MCF 10A (cell line): ENCODE measurements at regions not wholly inside any gene's neighbourhood (a gene's known extent, or its start where the extent isn't known, plus 50 kb on each side); places are given as distances from the start of the nearest gene placed in this dataset.

Experiments
- BruUV-seq: library from RNA; stranded (reverse); fragments of 400-500 nt; replicated peaks from 2 replicates; lab custom pipeline; 2021; lab: Mats Ljungman, UMichigan
- CTCF ChIA-PET: fragments of 300-600 bp; sonication (Branson Sonifier 250); formaldehyde crosslinking; extraction: SDS; loops from one replicate; lab custom pipeline; 2021; ENCODE audit warnings: antibody characterized with exemption, inconsistent platforms; lab: Yijun Ruan, JAX
- POLR2A ChIA-PET: fragments of 300-600, 350-650 bp; sonication (Branson Sonifier 250); formaldehyde crosslinking; extraction: SDS; loops from one replicate; lab custom pipeline; 2020; ENCODE audit warnings: antibody characterized with exemption, inconsistent platforms; lab: Yijun Ruan, JAX
- DNase-seq: peaks from one replicate; pipeline ENCODE4 v3.0.0-alpha.2; 2018; ENCODE audit not compliant: unreplicated experiment
- H3K27ac Mint-ChIP-seq: one replicate; pipeline ENCODE4 v1.8.0; 2022; ENCODE audit warnings: mild to moderate bottlenecking, low read depth, mixed read lengths; ENCODE audit not compliant: unreplicated experiment
- H3K27me3 Mint-ChIP-seq: one replicate; pipeline ENCODE4 v1.8.0; 2022; ENCODE audit warnings: mixed read lengths; ENCODE audit not compliant: insufficient read depth, unreplicated experiment
- H3K36me3 Mint-ChIP-seq: one replicate; pipeline ENCODE4 v1.8.0; 2022; ENCODE audit warnings: mild to moderate bottlenecking, moderate library complexity, mixed read lengths; ENCODE audit not compliant: insufficient read depth, unreplicated experiment
- H3K4me1 Mint-ChIP-seq: one replicate; pipeline ENCODE4 v1.8.0; 2022; ENCODE audit warnings: mixed read lengths; ENCODE audit not compliant: insufficient read depth, unreplicated experiment
- H3K4me3 Mint-ChIP-seq: one replicate; pipeline ENCODE4 v1.8.0; 2022; ENCODE audit warnings: mild to moderate bottlenecking, moderate library complexity, mixed read lengths; ENCODE audit not compliant: unreplicated experiment
- H3K9me3 Mint-ChIP-seq: one replicate; pipeline ENCODE4 v1.8.0; 2022; ENCODE audit warnings: mixed read lengths; ENCODE audit not compliant: unreplicated experiment
- CTCF ChIP-seq: fragments of 200-600 bp; IDR thresholded peaks from one replicate; pipeline ENCODE4 v1.8.0; 2022; ENCODE audit warnings: antibody characterized with exemption, mild to moderate bottlenecking; ENCODE audit not compliant: unreplicated experiment
- intact Hi-C: fragments of 100-400 bp; cut with micrococcal nuclease; formaldehyde crosslinking; loops from 2 replicates; pipeline ENCODE4 v1.14.1; 2022

DNA sequence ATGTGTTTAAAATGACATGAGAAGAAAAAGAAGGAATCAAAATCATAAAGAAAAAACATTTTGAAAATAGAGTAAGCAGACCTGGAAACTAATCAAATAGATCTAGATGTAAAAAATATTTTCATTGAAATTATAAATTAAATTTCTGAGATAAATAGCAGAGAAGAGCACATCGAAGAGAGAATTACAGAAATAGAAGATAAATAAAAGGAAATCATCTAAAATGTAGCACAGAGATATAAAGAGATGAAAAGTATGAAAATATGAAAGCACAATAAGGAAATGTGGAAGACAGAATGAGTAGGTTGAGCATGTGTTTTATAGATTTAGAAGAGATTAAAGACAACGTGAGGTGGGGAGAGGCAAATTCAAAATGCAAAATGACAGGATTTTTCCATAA is 130.9 kb upstream of the SEC14L1 start:
- no peak overlapping the region for H3K27ac Mint-ChIP-seq
- ChIA-PET POLR2A (no interaction called here), CTCF (interaction anchor here (0.9 to 4.1 kb wide), 3 partner anchors 47 to 142 kb away, joined by 3 to 18 read pairs (median 7); partner anchors contain the start of gene MGAT5B)
- TF ChIP-seq CTCF, result no peak
- H3K27me3 Mint-ChIP-seq, result peaks cover 64% of the 10 kb centered on the region
- H3K36me3 Mint-ChIP-seq, result no peaks in the 10 kb centered on the region
- peaks cover 8% of the 10 kb centered on the region for H3K9me3 Mint-ChIP-seq
- no TSS peak for BruUV-seq
- no peak for DNase-seq
- H3K4me3 Mint-ChIP-seq, result no peak overlapping the region
- no peaks in the 10 kb centered on the region for H3K4me1 Mint-ChIP-seq
- intact Hi-C loops, result no loop called here

DNA sequence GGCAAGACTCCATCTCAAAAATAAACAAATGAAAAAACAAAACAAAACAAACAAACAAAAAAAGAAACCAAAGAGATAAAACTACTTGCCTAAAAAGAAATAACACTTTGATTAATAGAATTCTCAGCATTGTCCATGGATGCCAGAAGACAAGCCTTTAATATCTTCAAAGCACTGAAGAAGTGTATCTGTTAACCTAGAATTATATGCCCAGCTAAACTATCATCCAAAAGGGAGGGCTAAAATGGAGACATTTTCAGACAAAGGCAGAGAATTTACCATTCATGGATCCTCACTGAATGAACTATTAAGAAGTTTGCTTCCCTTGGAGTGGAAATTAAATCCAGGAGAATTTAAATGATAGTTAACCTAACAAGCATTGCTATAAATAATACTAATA is 130.1 kb upstream of the SEC14L1 start:
- CTCF ChIA-PET, result interaction anchor here (0.9 to 4.1 kb wide), 5 partner anchors 13 to 486 kb away, joined by 3 to 25 read pairs (median 9); partner anchors contain the start of gene MGAT5B
- no TSS peak for BruUV-seq
- POLR2A ChIA-PET, result no interaction called here

GRCh38 chr17:77011173-77012011 is 129.4 kb upstream of the SEC14L1 start:
- no TSS peak for BruUV-seq
- Mint-ChIP-seq H3K4me1 (no peaks in the 10 kb centered on the region), H3K36me3 (no peaks in the 10 kb centered on the region), H3K27ac (no peak overlapping the region), H3K4me3 (no peak overlapping the region), H3K9me3 (peaks cover 8% of the 10 kb centered on the region), H3K27me3 (peaks cover 56% of the 10 kb centered on the region)
- peak; percentile 51 for TF ChIP-seq CTCF
- POLR2A ChIA-PET, result no interaction called here
- peak; percentile 54 for DNase-seq
- CTCF ChIA-PET, result interaction anchor here (0.6 to 4.1 kb wide), 14 partner anchors 9 to 793 kb away, joined by 3 to 25 read pairs (median 5); no protein-coding TSS in a partner anchor
- intact Hi-C loops, result loop anchor here (1.0 kb wide), 2 partner anchors 45 to 55 kb away; no protein-coding TSS in a partner anchor

More for the DNA sequence above, 130.1 kb upstream of the SEC14L1 start:
- peaks cover 63% of the 10 kb centered on the region for H3K27me3 Mint-ChIP-seq
- DNase-seq, result no peak
- intact Hi-C loops, result loop anchor here (1.0 kb wide), 2 partner anchors 46 to 56 kb away; no protein-coding TSS in a partner anchor
- no peaks in the 10 kb centered on the region for H3K4me1 Mint-ChIP-seq
- TF ChIP-seq CTCF, result no peak
- H3K9me3 Mint-ChIP-seq, result peaks cover 8% of the 10 kb centered on the region
- H3K4me3 Mint-ChIP-seq, result no peak overlapping the region
- H3K27ac Mint-ChIP-seq, result no peak overlapping the region
- H3K36me3 Mint-ChIP-seq, result no peaks in the 10 kb centered on the region

- Mint-ChIP-seq H3K4me3 (no peak overlapping the region), H3K27me3 (peaks cover 10% of the 10 kb centered on the region), H3K9me3 (no peaks in the 10 kb centered on the region), H3K4me1 (no peaks in the 10 kb centered on the region), H3K27ac (no peak overlapping the region), H3K36me3 (no peaks in the 10 kb centered on the region)
- no TSS peak for BruUV-seq
- intact Hi-C loops, result no loop called here
- DNase-seq, result no peak
- CTCF ChIA-PET, result interaction anchor here (1.5 kb wide), 1 partner anchor 38 kb away, joined by 5 read pairs; no protein-coding TSS in a partner anchor
- POLR2A ChIA-PET, result no interaction called here
- TF ChIP-seq CTCF, result no peak
Measured at GRCh38 chr17:77018504-77018903, 122.3 kb upstream of the SEC14L1 start.
